ENCODE measurements at regions not wholly inside any gene's neighbourhood (a gene's known extent, or its start where the extent isn't known, plus 50 kb on each side); places are given as distances from the start of the nearest gene placed in this dataset.
A peak's percentile ranks its signal among the peaks of the same experiment; 100 is the strongest.

DNA sequence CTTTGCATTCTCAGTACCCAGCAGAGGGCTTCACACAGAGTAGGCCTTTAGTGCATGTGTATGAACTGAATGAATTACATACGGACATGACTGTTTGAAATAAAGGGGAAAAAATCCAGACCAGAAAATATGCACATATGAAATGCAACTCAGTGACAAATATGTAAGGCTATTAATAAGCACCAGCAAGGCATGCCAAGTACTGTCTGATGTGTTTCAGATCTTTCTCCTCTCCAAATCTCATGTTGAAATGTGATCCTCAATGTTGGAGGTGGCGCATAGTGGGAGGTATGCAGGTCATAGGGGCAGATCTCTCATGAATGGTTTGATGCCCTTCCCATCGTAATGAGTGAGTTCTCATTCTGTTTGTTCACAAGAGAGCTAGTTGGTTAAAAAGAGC lies 87.3 kb upstream of the TOMM7 start:
- no peak for DNase-seq

DNA sequence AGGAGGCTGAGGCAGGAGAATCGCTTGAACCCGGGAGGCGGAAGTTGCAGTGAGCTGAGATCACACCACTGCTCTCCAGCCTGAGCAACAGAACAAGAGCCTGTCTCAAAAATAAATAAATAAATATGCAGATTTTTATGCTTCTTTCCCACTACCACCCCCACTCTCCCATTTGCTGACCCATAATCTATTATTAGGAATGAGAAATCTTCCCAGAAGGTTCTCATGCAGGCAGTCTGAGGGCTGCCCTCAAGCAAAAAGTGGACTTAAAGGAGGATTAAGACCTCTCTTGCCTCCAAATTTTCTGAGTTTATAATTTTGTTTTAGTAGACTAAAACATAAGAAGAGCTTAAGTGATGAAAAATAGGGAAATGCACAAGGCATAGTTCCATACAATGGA lies 85.2 kb upstream of the TOMM7 start:
- no peak for DNase-seq

GRCh38 chr7:22900784-22901183 lies 78.1 kb upstream of the TOMM7 start:
- DNase-seq = no peak

DNA sequence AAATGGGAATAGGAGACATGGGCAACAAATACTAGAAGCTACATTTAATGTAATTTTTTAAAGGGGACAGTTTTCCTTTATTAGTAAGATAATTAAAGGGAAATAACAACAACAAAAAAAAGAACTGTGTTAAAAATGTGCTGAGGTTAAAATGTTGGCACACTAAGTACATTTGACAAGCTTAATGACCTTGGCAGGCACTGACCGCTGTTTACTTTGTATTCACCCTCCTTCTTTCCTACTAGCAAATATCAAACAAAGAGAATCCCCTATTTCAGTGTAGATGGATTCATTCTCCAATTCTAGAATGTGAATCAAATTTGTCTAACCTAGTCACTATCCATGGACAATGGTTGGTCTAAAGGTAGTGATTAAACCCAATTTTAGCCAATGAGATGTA lies 77.5 kb upstream of the TOMM7 start:
- peak; percentile 49 for DNase-seq

GRCh38 chr7:22896917-22897316 lies 74.3 kb upstream of the TOMM7 start:
- no peak for DNase-seq

GRCh38 chr7:22895828-22896165 lies 73.1 kb upstream of the TOMM7 start:
- no peak for DNase-seq

- no peak for DNase-seq
Measured at GRCh38 chr7:22895140-22895827, 72.6 kb upstream of the TOMM7 start.

DNA sequence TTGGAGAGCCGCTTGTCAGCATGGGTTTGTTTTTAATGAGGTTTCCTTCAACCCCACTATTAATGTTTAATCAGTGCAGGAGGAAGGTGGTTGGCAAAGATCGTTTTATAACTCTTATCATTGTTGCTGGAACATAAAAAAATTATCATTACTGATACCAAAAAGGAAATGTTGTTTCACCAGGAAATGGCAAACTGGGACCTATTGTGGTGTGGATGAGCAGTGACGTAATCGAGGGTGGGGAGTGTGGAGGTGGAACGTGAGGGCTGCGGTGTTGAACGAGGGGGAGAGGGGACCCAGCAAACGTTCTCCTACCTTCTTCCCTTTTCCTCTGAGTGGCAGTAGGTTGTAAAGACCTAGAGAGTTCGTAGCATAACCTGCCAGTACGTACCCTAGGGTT lies 71.9 kb upstream of the TOMM7 start:
- no peak for DNase-seq

DNA sequence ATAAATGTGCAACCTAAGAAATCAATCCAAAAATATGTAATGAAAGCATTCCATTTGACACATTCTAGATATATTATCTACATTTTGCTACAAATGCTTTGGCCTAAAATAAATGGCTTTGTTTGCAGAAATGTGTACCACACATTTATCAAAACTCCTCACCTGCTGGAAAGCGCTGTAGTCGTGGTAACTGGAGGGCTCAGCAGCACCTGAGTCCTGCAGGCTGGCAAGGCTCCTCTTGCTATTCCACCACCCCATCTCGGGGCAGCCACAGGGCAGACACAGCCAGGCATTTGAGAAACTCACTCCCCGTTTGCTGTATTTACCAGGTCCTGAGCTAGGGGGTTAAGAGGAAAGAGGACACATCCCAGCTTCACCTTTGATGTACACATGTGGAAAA lies 68.1 kb upstream of the TOMM7 start:
- DNase-seq = no peak

- peak; percentile 56 for DNase-seq
Measured at GRCh38 chr7:22885797-22886261, 63.2 kb upstream of the TOMM7 start.

GRCh38 chr7:22884911-22885788 lies 62.5 kb upstream of the TOMM7 start:
- no peak for DNase-seq

DNA sequence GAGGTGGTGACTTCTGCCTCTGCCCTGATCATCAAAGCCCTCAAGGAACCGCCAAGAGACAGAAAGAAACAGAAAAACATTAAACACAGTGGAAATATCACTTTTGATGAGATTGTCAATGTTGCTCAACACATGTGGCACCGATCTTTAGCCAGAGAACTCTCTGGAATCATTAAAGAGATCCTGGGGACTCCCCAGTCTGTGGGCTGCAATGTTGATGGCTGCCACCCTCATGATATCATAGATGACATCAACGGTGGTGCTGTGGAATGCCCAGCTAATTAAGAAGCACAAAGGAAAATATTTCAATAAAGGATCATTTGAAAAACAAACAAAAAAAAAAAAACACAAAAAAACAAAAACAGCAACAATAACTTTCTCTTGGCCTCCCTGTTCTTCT lies 59.5 kb upstream of the TOMM7 start:
- DNase-seq = no peak

DNA sequence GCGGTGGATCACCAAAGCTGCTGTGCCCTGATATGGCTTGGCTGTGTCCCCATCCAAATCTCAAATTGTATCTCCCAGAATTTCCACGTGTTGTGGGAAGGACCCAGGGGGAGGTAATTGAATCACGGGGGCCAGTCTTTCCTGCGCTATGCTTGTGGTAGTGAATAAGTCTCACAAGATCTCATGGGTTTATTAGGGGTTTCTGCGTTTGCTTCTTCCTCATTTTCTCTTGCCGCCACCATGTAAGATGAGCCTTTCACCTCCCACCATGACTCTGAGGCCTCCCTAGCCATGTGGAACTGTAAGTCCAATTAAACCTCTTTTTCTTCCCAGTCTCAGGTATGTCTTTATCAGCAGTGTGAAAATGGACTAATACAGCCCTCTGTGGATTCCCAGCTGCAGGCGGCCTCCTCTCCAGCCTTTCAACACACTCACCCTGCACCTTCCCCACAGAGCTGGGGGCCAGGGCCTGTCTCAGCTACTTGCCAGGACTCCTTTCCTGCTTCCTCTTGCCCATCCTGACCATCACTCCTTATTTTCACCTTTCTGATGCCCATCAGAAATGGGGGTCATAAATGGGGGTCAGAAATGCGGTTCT lies 57.2 kb upstream of the TOMM7 start:
- DNase-seq = no peak

GRCh38 chr7:22879280-22879679 lies 56.6 kb upstream of the TOMM7 start:
- no peak for DNase-seq

DNA sequence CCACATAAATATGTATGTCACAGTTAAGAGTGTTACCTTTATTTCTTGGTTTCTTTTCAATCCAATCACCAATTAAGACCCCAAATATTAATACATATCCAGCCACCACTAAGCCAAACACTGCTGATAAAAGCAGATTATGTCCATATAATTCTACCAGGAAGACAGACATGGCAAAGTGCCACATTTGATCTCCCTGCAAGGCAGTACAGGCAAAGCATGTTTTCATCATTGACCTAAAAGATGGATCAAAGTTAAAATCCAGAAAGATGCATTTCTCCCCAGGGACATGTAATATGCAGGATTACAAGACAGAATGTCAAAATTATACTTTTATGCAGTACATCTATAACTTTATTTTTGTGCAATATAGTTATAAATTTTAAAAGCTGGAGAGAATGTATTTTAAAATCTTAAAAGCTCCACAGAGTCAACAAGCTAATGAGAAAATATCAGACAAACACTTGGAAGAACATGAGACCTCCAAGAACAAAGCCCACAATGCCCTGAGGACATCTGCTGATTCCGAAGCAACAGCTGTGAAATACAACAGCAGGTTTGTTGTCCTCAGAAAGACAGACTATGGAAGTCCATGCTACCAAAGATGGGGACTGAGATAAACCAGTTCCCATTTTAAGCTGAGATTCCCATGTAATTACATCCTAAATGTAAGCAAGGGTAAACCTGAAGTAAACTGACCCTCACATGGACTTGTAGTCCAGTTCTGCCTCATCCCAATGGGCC lies 54.5 kb upstream of the TOMM7 start:
- DNase-seq = no peak

DNA sequence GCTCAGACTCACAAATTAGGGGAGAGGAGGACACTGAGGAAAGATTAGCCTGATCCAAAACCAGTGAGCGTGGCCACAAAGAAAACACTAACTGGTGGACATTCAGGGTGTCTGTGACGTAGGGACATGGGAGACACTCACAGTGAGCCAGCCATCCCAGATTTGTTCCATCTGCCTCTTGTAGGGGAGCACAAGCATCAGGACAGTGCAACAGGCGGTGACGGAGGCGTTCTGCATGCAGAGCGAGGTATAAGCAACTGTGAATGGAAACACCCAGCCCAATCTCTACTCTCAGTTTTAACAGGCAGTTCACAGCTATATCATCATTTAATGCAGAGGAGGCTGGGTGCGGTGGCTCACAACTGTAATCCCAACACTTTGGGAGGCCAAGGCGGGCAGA lies 52.8 kb upstream of the TOMM7 start:
- DNase-seq = no peak

GRCh38 chr7:22874904-22875303 lies 52.3 kb upstream of the TOMM7 start:
- DNase-seq = no peak
